RCC 7860 (cell line): ENCODE measurements at regions not wholly inside any gene's neighbourhood (a gene's known extent, or its start where the extent isn't known, plus 50 kb on each side); places are given as distances from the start of the nearest gene placed in this dataset.

Experiments
- DNase-seq: peaks from one replicate; pipeline ENCODE4 v3.0.0-alpha.2; 2015; ENCODE audit warnings: low spot score
- FAIRE-seq: peaks from 2 replicates; lab custom pipeline; 2012; peaks lifted over from hg19 to GRCh38; lab: Jason Lieb, UNC

DNA sequence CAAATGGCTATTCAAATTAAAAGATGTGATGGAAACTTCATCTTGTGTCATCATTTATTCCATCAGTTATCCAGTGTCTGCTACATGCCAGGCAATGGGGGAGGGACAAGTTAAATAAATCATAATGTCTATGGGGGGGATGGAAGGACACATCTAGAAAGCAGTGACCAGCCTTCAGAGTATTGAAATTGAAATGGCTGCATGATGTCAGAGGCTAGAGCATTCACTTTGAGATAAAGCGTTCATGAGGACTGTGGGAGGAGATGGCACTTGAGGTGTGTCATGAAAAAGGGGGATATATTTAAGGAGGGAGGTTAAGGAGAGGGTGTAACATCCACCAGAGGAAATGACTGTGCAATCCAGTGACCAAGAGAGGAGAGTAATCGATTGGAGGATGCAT is 50.6 kb downstream of the SLIT2 start:
- no peak for FAIRE-seq
- DNase-seq = no peak

DNA sequence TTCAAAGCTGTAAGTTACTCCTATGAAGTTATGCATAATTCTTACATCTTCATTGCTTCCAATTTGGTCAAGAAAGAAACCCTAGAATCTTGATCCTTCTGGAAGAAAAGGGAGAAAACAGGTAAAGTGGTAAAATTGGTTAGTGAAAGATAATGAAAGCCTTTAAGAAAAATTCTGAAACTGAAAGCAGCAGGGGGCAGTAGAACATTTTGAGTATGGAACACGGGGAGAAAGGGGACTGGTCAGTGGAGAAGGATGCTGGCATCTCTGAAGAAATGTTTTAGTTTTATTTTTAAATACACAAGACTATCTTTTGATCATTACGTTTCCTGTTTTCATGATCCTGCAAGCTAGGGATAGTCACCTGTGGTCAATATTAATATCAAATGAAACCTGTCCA is 54.3 kb downstream of the SLIT2 start:
- no peak for DNase-seq
- FAIRE-seq = peak; percentile 27

DNA sequence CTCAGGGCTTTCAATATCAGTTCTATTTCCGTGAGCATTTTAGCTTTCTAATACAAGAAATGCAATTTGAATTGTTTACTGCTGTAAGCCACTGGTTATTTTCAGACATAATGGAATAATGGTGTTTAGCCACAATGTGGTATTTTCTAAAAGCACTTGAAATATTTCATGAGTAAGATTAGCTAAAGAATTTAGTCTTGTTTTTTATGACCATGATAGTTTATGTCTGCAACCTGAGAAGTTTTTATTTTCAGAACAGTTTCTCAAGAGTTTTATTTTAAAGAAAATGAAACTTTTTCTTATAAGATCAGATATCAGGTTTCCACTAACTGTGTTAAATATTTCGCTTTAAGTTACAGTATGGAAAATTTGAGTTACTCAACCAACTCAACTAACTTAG is 60.2 kb downstream of the SLIT2 start:
- FAIRE-seq = no peak
- DNase-seq = no peak

DNA sequence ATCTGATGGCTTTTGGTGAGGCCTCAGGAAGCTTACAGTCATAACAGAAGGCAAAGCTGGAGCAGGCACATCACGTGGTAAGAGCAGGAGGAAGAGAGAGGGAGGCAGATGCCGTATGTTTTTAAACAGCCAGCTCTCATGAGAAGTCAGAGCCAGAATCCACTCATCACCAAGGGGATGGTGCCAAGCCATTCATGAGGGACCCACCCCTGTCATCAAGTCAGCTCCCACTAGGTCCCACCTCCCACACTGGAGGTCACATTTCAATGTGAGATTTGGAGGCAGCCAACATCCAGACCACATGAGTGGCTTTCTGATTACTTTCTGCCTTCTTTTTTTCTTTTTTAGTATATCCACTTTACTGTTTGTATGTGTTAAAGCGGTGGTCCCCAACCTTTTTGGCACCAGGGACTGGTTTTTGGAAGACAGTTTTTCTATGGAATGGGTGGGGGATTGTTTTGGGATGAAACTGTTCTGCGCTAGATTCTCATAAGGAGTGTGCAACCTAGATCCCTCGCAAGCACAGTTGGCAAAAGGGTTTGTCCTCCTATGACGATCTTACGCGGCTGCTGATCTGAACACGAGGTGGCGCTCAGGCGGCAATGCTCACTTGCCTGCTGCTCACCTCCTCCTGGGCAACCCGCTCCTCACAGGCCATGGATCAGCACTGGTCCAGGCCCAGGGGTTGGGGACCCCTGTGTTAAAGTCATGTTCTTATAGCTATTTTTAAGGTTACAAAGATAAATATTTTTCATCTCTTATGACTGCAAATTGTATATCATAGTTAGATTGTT is 61.7 kb downstream of the SLIT2 start:
- FAIRE-seq (no peak), DNase-seq (no peak)

DNA sequence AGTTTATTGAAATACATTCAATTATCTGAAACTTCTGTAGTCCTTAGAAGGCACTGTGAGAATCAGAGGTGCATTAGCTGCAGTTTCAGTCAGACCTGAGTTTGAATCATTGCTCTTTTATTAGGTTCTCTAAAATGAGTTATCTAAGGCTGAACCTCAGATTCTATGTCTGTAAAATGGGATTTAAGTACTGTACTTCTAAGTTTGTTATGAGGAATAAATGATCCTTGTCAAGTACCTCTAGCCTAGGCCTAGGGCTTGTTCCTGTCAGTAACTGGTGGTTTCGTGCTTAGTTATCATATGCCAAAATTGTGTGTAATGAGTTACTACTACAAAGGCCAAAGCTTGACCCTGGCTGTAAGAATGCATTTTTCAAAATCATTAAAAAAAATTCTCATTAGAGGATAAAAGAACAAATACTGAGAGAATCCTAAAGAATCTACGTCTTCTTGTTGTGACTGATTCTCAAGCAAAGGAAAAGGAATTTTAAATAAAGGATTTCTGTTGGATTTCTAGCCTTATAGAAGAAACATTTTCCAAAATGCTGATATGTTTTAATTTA is 65.8 kb downstream of the SLIT2 start:
- peak; percentile 21 for FAIRE-seq
- DNase-seq = no peak

DNA sequence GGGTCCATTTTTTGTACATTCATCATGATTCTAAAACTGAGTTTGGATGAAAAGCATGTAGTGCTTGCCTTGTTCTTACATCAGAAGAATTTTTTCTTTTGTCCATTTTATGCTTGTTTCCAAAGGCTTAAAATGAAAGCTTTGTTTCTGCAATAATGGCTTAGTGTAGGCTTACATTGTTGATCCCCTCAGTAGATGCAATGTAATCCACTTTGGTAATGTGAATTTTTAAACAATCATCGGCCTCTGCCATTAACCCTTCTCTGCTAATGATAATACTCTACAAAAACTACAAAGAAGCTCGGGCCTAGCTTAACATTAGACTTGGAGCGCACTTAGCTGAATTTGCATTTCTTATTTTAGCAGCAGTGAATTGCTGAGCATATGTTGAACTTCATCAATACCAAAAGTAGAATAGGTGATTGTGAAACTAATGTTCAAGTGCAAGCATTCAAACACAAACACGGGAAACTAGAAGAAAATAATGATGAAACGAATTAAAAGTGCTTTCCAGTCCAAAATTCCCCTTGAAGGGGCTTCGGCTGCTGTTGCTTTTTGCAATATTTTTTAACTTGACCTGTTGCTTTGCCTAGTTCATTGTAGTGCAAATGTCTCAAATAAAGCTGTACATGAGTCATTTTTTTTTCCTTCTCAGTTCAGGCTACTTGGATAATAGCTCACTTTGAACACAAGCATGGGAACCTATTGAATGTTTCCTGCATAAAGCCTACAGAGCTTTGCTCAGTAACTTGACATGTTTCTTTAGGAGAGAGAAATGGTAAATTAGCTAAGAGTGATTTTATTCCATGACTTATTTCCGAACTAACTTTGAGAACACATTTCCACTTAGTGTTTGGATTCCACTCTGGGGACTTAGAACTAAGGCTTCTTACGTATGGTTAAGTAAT is 66.5 kb downstream of the SLIT2 start:
- FAIRE-seq (no peak), DNase-seq (no peak)

DNA sequence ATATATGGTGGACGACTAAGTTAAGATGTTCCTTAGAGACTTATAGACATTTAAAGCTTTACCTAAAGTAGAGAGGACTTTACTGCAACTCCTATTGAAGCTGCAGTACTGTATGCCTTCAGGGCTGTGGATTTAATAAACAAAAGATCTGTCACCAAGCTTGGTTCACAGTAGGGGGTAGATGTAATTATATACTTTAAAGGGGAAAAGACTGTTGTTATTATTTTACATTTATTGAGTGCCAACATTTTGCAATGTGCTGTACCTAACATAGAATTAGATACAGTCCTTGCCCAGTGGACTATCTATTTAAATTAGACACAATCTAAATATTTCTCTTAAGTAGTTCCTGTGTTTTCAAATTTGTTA is 67.2 kb downstream of the SLIT2 start:
- FAIRE-seq (no peak), DNase-seq (no peak)

DNA sequence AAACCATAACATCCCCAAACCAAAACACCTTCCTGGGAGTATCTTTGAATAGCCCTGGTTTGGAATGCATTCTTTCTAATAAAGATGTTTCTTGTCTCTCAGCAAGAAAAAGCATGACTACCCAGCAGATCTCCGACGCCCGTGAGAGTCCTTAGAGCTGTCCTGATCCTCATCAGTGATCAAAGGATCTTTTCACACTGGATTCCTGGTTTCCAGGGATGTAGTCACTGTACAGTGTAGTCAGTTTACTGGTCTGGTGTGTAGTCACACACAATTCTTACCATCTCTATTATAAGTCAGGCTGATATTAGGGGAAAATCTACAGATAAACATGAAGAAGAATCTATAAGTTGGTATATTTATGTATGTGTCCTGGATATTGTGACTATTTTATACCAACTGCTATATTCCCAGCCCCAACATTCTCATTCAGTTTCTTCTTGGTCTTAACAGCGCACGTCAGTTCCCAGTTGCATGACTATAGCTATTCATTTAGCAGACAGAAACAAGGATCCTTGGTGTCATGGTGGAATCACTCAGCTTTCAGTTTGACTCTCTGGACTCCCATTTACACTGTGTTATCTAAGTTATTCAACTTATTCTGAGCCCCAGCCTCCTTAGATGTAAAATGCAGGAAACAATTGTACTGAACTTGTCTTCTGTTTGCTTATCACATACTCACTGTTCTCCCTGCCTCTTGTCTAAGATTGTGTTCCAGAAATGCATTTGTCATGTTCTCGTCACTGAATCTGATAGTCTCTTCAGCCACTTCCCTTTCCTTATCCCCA is 68.3 kb downstream of the SLIT2 start:
- DNase-seq = no peak
- no peak for FAIRE-seq

DNA sequence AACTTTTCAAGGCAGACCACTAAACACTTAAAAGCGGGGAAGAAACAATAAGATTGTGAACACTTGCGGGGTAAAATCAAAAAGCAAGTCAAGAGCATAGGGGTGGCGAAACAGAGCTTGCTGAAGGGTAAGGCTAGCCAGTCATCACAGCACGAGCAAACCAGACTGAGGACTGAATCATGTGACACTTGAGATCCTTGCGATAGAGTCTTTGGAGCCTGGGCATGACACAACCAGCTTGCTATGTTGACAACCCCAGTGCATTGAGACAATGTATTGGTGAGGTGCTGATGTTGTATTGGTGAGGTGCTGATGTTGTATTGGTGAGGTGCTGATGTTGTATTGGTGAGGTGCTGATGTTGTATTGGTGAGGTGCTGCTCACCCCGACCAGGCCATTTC is 72.3 kb downstream of the SLIT2 start:
- FAIRE-seq = no peak
- DNase-seq = no peak

DNA sequence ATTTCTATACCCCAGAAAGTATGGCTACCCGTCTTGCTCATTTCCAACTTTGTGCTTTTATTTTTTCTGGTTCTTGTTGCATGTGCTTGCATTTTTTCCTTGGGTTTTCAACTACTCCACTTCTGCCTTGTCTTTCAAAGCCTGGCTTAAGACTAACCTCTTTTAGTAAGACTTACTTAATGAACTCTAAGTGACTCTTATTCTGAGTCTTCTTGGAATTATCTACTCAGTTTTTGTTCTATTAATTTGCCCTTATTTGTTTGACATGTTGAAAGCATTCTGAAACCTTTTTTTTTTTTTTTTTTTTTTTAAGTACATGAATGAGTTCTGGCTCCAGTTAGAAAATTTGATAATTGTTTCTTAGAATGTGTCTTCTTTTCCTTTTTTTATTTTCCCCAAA is 74.8 kb downstream of the SLIT2 start:
- FAIRE-seq = peak; percentile 17
- DNase-seq = no peak

DNA sequence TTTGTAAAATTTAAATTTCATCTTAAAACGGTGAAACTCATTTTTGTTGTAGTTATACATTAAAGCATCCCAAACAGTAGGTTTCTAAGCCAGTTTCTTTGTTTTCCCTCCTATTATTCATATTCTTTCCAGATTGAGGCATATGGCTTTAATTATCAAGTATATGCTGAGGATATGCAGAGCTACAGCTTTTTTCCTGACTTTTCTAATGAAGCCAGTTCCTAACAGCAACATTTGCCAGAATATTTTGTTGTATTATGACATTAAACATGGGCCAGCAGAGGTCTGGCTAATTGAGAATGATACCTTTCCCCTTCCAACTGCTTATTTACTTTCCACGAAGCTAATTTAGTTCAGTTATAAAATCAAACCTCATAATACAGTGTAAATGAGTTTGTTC is 75.3 kb downstream of the SLIT2 start:
- FAIRE-seq = no peak
- DNase-seq = no peak

DNA sequence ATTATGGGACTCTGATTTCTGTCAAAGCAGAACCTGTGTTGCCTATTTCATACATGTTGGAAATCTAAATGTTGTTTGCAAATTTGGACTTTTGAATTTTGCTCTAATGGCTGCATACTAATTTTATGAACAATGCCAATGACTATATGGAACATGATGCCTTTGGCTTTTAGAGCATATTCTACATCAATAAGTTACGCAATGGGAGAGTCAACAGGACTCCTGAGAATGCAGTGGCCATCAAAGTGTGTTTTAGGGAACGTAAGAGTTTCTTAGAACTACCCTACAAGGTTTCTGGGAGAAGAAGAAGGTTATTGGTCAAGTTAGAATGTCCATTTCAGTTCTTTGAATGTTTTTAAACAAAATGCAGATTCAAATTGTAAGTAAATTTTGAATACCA is 76.1 kb downstream of the SLIT2 start:
- FAIRE-seq (no peak), DNase-seq (no peak)

DNA sequence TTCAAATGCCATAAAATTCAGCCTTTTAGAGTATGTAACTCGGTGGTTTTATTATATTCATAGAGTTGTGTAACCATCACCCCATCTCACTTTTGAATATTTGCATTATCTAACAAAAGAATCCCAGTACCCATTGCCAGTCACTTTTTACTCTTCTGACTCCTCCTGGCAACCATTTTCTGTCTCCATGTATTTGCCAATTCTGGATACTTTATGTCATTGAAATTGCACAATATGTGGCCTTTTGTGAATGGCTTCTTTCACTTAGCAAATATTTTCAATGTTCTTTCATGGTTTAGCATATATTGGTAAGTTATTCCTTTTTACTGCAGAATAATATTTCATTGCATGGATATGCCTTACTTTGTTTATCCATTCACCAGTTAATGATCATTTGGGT is 79.9 kb downstream of the SLIT2 start:
- FAIRE-seq (no peak), DNase-seq (no peak)

DNA sequence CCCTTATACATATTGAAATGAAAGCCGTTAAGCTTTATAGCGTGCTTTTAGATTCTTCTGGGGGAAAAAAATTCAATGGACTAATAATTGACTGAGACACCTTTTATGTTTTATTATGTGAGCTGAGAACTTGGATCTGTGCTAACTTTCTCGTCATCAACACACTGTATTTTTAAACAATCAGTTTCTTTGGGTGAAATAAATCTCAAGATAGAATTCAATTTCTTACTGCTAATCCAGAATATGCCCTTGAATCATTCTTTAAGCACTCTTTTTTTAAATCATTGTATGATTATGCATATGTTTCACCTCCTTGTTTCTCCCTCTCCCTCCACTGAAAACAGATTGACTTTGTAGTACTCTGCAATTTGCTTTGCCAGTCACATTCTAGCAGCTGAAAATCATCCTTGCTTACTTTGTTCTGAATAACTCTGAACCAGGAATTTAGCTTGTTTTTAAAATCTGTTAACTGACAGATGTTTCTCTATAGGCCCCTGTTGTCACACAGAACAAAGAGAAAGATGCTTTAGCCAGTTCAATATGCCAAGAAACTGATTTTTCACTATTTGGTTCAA is 81.5 kb downstream of the SLIT2 start:
- no peak for DNase-seq
- FAIRE-seq = no peak

DNA sequence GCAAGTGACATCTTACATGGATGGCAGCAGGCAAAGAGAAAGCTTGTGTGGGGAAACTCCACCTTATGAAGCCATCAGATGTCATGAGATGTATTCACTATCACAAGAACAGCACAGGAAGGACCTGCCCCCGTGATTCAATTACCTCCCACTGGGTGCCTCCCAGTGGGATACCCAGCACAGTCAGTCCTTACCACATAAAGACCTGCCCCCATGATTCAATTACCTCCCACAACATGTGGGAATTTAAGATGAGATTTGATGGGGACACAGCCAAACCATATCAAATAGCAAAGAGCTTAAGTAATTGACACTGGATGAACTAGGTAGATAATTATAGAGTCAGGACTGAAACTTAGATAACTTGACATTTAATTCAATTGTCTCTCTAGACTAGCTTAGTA is 85.6 kb downstream of the SLIT2 start:
- DNase-seq (peak; percentile 73), FAIRE-seq (peak; percentile 91)

DNA sequence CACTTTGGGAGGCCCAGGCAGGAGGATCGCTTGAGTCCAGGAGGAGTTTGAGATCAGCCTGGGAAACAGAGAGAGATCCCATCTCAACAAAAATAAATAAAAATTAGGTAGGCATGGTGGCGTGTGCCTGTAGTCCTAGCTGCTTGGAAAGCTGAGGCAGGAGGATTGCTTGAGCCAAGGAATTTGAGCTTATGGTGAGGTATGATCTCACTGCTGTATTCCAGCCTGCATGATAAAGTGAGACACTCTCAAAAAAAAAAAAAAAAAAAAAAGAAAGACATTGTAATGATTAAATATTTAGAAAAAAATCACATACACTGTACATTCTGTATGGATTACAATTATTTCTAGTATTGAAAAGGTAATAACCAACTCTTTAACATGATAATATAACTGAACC is 87.1 kb downstream of the SLIT2 start:
- FAIRE-seq (peak; percentile 33), DNase-seq (no peak)

DNA sequence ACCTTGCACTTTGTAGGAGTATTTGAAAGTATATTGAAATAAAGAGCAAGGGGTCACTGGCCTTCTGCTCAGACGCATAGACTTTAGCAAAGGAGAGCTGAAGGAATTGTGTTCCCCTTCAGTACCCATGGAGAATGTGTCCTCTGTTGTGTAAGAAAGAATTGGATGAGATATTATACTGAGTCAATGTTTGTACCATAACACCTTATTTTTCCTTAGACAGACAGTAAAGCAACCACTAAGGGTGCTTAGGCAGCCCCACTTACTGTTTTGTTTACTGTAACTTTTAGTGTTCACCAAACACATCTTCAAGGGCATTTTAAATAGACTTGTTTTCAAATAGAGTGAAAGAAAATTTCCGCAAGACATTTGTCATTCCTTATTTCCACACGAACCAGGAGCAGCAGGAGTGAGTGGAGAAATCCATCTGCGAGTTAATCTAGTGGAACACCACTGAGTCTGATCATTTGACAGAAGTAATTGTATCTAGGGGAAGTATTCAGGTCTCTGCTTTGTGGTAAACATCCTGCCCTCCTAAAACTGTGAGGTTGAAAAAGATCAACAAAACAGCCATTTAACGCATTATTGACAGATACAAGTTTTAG is 89.5 kb downstream of the SLIT2 start:
- FAIRE-seq (peak; percentile 89), DNase-seq (peak; percentile 62)

DNA sequence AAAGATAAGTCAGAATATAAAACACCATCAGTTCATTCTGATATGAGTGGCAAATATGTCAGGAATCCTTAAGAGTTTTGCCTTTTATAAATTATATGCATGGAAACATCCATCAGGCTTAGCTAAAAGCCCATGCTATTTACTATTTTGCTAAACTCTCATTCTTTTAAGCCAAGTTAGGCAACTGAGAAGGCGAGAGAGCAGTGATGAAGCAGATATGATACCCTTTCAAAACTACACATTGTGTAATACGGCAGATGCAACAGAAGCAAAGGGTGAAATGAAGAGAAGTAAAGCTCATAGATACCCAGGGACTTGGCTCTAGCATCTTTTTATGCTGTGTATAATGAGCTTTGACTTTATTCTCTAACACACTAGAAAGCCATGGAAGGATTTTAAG is 95.8 kb downstream of the SLIT2 start:
- DNase-seq (no peak), FAIRE-seq (no peak)

DNA sequence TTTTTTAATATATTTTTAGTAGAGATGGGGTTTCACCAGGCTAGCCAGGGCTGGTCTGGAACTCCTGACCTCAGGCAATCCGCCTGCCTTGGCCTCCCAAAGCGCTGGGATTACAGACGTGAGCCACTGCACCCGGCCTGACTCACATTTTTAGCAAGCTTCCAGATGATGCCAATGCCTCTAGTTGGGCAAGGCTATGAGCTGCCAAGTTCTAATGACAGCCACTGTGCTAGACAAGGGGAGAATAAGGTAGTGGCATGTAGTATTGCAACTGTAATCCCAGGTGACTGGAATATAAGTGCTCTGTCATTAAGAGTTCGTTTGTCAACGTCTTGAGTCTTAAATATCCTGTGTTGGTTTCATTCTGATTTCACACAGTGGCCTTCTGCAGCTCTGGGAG is 96.7 kb downstream of the SLIT2 start:
- FAIRE-seq = no peak
- DNase-seq = no peak
